ENCODE measurements at regions not wholly inside any gene's neighbourhood (a gene's known extent, or its start where the extent isn't known, plus 50 kb on each side); places are given as distances from the start of the nearest gene placed in this dataset.

- Histone ChIP-seq H3K9me3 (ENCODE audit: low read length) (no peaks in the 10 kb centered on the region), H3K4me1 (ENCODE audit: insufficient read depth, low read length, poor library complexity, severe bottlenecking) (peaks cover 14% of the 10 kb centered on the region), H3K27ac (ENCODE audit: low read depth, low read length, poor library complexity, severe bottlenecking) (no peak overlapping the region), H2AFZ (ENCODE audit: low read length) (no peak overlapping the region), H3K9me2 (ENCODE audit: insufficient read depth, low read length) (no peaks in the 10 kb centered on the region), H3K36me3 (ENCODE audit: insufficient read depth, low read length) (no peaks in the 10 kb centered on the region), H4K20me1 (ENCODE audit: insufficient read depth, low read length) (no peaks in the 10 kb centered on the region), H3K79me2 (ENCODE audit: insufficient read depth, low read depth, low read length) (no peaks in the 10 kb centered on the region), H3K4me3 (ENCODE audit: low read depth, low read length, poor library complexity, severe bottlenecking) (no peak overlapping the region), H3K4me2 (ENCODE audit: low read length) (no peak overlapping the region; the same call in 1 of the 2 replicates)
- ChIA-PET CTCF (ENCODE audit: unreplicated experiment) (no interaction called here), POLR2A (no interaction called here)
- intact Hi-C loops (cut with micrococcal nuclease; ENCODE audit: unreplicated experiment), result no loop called here
- no peak for TF ChIP-seq CTCF (conservative IDR thresholded peaks at IDR 0.05; ENCODE audit: low read length)
- no peak for TF ChIP-seq EZH2phosphoT487 (IDR thresholded peaks at IDR 0.05; ENCODE audit: borderline replicate concordance, low read depth, low read length)
- no TSS peak for BruUV-seq (replicated peaks)
- no peak for DNase-seq (ENCODE audit: low spot score)
These were observed 194.8 kb downstream of the ANAPC1 start for GRCh38 chr2:111689174-111689573.

GRCh38 chr2:111689941-111690340 lies 194.1 kb downstream of the ANAPC1 start:
- BruUV-seq (replicated peaks), result no TSS peak
- intact Hi-C loops (cut with micrococcal nuclease; ENCODE audit: unreplicated experiment), result no loop called here
- no peak overlapping the region for H3K4me2 ChIP-seq (ENCODE audit: low read length)
- no peak overlapping the region for H3K27ac ChIP-seq (ENCODE audit: low read depth, low read length, poor library complexity, severe bottlenecking)
- no peak for TF ChIP-seq EZH2phosphoT487 (IDR thresholded peaks at IDR 0.05; ENCODE audit: borderline replicate concordance, low read depth, low read length)
- no peak for TF ChIP-seq CTCF (conservative IDR thresholded peaks at IDR 0.05; ENCODE audit: low read length)
- H2AFZ ChIP-seq (ENCODE audit: low read length), result no peak overlapping the region
- H3K9me2 ChIP-seq (ENCODE audit: insufficient read depth, low read length), result no peaks in the 10 kb centered on the region
- no peak for DNase-seq (ENCODE audit: low spot score)
- no peaks in the 10 kb centered on the region for H3K36me3 ChIP-seq (ENCODE audit: insufficient read depth, low read length)
- no peaks in the 10 kb centered on the region for H4K20me1 ChIP-seq (ENCODE audit: insufficient read depth, low read length)
- no peak overlapping the region for H3K4me3 ChIP-seq (ENCODE audit: low read depth, low read length, poor library complexity, severe bottlenecking)
- ChIA-PET POLR2A (no interaction called here), CTCF (ENCODE audit: unreplicated experiment) (interaction anchor here (1.1 kb wide), 1 partner anchor 9 kb away, joined by 3 read pairs; no protein-coding TSS in a partner anchor)
- no peaks in the 10 kb centered on the region for H3K9me3 ChIP-seq (ENCODE audit: low read length)
- peaks cover 14% of the 10 kb centered on the region for H3K4me1 ChIP-seq (ENCODE audit: insufficient read depth, low read length, poor library complexity, severe bottlenecking)
- no peaks in the 10 kb centered on the region for H3K79me2 ChIP-seq (ENCODE audit: insufficient read depth, low read depth, low read length)

- Histone ChIP-seq H3K4me1 (ENCODE audit: insufficient read depth, low read length, poor library complexity, severe bottlenecking) (peaks cover 14% of the 10 kb centered on the region), H3K79me2 (ENCODE audit: insufficient read depth, low read depth, low read length) (no peaks in the 10 kb centered on the region), H3K27ac (ENCODE audit: low read depth, low read length, poor library complexity, severe bottlenecking) (no peak overlapping the region), H3K4me3 (ENCODE audit: low read depth, low read length, poor library complexity, severe bottlenecking) (no peak overlapping the region), H3K36me3 (ENCODE audit: insufficient read depth, low read length) (no peaks in the 10 kb centered on the region; the same call in 1 of the 2 replicates), H3K9me3 (ENCODE audit: low read length) (0 out of 2 replicates have a peak, but pooled peaks cover 8% of the 10 kb centered on the region), H4K20me1 (ENCODE audit: insufficient read depth, low read length) (no peaks in the 10 kb centered on the region), H3K4me2 (ENCODE audit: low read length) (no peak overlapping the region), H3K9me2 (ENCODE audit: insufficient read depth, low read length) (no peaks in the 10 kb centered on the region), H2AFZ (ENCODE audit: low read length) (no peak overlapping the region)
- ChIA-PET CTCF (ENCODE audit: unreplicated experiment) (interaction anchor here (0.5 to 1.1 kb wide), 4 partner anchors 7 to 192 kb away, joined by 3 to 4 read pairs (median 3); no protein-coding TSS in a partner anchor), POLR2A (interaction anchor here (0.7 kb wide), 1 partner anchor 22 kb away, joined by 3 read pairs; no protein-coding TSS in a partner anchor)
- intact Hi-C loops (cut with micrococcal nuclease; ENCODE audit: unreplicated experiment), result no loop called here
- BruUV-seq (replicated peaks), result no TSS peak
- no peak for DNase-seq (ENCODE audit: low spot score)
- no peak for TF ChIP-seq EZH2phosphoT487 (IDR thresholded peaks at IDR 0.05; ENCODE audit: borderline replicate concordance, low read depth, low read length)
- TF ChIP-seq CTCF (conservative IDR thresholded peaks at IDR 0.05; ENCODE audit: low read length), result no peak
These were observed 192.7 kb downstream of the ANAPC1 start for GRCh38 chr2:111691164-111691875.
